Left lung (tissue), 4 donors: ENCODE measurements at regions not wholly inside any gene's neighbourhood (a gene's known extent, or its start where the extent isn't known, plus 50 kb on each side); places are given as distances from the start of the nearest gene placed in this dataset.
A peak's percentile ranks its signal among the peaks of the same experiment; 100 is the strongest.

Experiments
- ATAC-seq: fragments of 200-7000 bp; cut with Tn5 transposase; one replicate; pipeline ENCODE4 v1.9.1; 2020; ENCODE audit warnings: moderate library complexity
- DNase-seq, 4 donors: peaks; one replicate each; pipeline ENCODE4 v3.0.0-alpha.2; 2013 to 2020
- H3K27ac ChIP-seq, 2 donors: fragments of 200-600 bp; sonication (generic) in 1 of 2; one replicate each; pipeline versions ENCODE4 v1.5.0 to v1.8.0; 2020 to 2021
- H3K27me3 ChIP-seq, 2 donors: fragments of 200-600 bp; sonication (generic) in 1 of 2; one replicate each; pipeline versions ENCODE4 v1.5.0 to v1.8.0; 2020 to 2021
- H3K36me3 ChIP-seq, 2 donors: fragments of 200-600 bp; sonication (generic) in 1 of 2; one replicate each; pipeline versions ENCODE4 v1.5.0 to v1.8.0; 2020 to 2021
- H3K4me1 ChIP-seq, 2 donors: fragments of 200-600 bp; one replicate each; pipeline ENCODE4 v1.8.0; 2021
- H3K4me3 ChIP-seq, 2 donors: fragments of 200-600 bp; sonication (generic) in 1 of 2; one replicate each; pipeline versions ENCODE4 v1.5.0 to v1.8.0; 2020 to 2021; ENCODE audit warnings: mild to moderate bottlenecking in 1 of 2
- H3K9me3 ChIP-seq, 2 donors: fragments of 200-600 bp; sonication (generic) in 1 of 2; one replicate each; pipeline versions ENCODE4 v1.5.0 to v1.8.0; 2020 to 2021
- CTCF ChIP-seq, 2 donors: fragments of 200-600 bp; sonication (generic) in 1 of 2; IDR thresholded peaks; one replicate each; pipeline versions ENCODE4 v1.5.0 to v1.8.0; 2021; ENCODE audit warnings: antibody characterized with exemption in 2 of 2
- intact Hi-C, 2 donors: fragments of 100-400 bp; cut with DNase I; formaldehyde crosslinking; loops; one replicate each; pipeline versions ENCODE4 v1.11.2 to v1.14.2; 2022
- donor health status: DM: no; HTN: yes; CAD: no.
- donor health status: DM: no; HTN: no; CAD: no.

- Histone ChIP-seq H3K9me3 (no peaks in the 10 kb centered on the region), H3K4me1 (no peaks in the 10 kb centered on the region), H3K27ac (no peak overlapping the region), H3K36me3 (no peaks in the 10 kb centered on the region), H3K4me3 (no peak overlapping the region), H3K27me3 (no peaks in the 10 kb centered on the region)
- TF ChIP-seq CTCF (IDR thresholded peaks at IDR 0.05) = no peak
- intact Hi-C loops = no loop called here
- DNase-seq = no peak
- ATAC-seq = peak; percentile 14
Measured at GRCh38 chr2:150153646-150154307, 333.7 kb downstream of the RND3 start.

- Histone ChIP-seq H3K27ac (no peak overlapping the region), H3K9me3 (peaks cover 0 to 9% of the 10 kb centered on the region in 2 donors), H3K27me3 (no peaks in the 10 kb centered on the region), H3K4me3 (no peak overlapping the region), H3K4me1 (no peaks in the 10 kb centered on the region), H3K36me3 (no peaks in the 10 kb centered on the region)
- intact Hi-C loops = no loop called here
- no peak for ATAC-seq
- DNase-seq = no peak
- no peak for TF ChIP-seq CTCF (IDR thresholded peaks at IDR 0.05)
Measured at GRCh38 chr2:150152230-150152629, 335.2 kb downstream of the RND3 start.

GRCh38 chr2:150150144-150150543 is 337.3 kb downstream of the RND3 start:
- no peaks in the 10 kb centered on the region for H3K27me3 ChIP-seq
- H3K4me1 ChIP-seq = no peaks in the 10 kb centered on the region
- no peak overlapping the region for H3K4me3 ChIP-seq
- DNase-seq (no peak), ATAC-seq (no peak)
- intact Hi-C loops = no loop called here
- H3K27ac ChIP-seq = no peak overlapping the region
- H3K36me3 ChIP-seq = no peaks in the 10 kb centered on the region
- H3K9me3 ChIP-seq = peaks cover 0 to 24% of the 10 kb centered on the region in 2 donors
- no peak for TF ChIP-seq CTCF (IDR thresholded peaks at IDR 0.05)

- Histone ChIP-seq H3K9me3 (peaks cover 0 to 24% of the 10 kb centered on the region in 2 donors), H3K4me1 (no peaks in the 10 kb centered on the region), H3K27me3 (no peaks in the 10 kb centered on the region), H3K4me3 (no peak overlapping the region), H3K27ac (no peak overlapping the region), H3K36me3 (no peaks in the 10 kb centered on the region)
- DNase-seq = no peak
- ATAC-seq = no peak
- no peak for TF ChIP-seq CTCF (IDR thresholded peaks at IDR 0.05)
- intact Hi-C loops = no loop called here
Measured at GRCh38 chr2:150147889-150148683, 339.4 kb downstream of the RND3 start.

- DNase-seq (no peak), ATAC-seq (no peak)
- H3K36me3 ChIP-seq = no peaks in the 10 kb centered on the region
- no peaks in the 10 kb centered on the region for H3K4me1 ChIP-seq
- intact Hi-C loops = no loop called here
- no peak overlapping the region for H3K4me3 ChIP-seq
- no peak overlapping the region for H3K27ac ChIP-seq
- peaks cover 0 to 24% of the 10 kb centered on the region in 2 donors for H3K9me3 ChIP-seq
- no peak for TF ChIP-seq CTCF (IDR thresholded peaks at IDR 0.05)
- no peaks in the 10 kb centered on the region for H3K27me3 ChIP-seq
Measured at GRCh38 chr2:150146879-150147278, 340.6 kb downstream of the RND3 start.
